GM12872 (cell line): ENCODE measurements at regions not wholly inside any gene's neighbourhood (a gene's known extent, or its start where the extent isn't known, plus 50 kb on each side); places are given as distances from the start of the nearest gene placed in this dataset.

Source experiments
- CTCF ChIP-seq: IDR thresholded peaks from 3 replicates; pipeline ENCODE4 v1.5.1; 2011; ENCODE audit warnings: low read depth, mild to moderate bottlenecking, low read length, moderate library complexity; ENCODE audit not compliant: insufficient read depth

DNA sequence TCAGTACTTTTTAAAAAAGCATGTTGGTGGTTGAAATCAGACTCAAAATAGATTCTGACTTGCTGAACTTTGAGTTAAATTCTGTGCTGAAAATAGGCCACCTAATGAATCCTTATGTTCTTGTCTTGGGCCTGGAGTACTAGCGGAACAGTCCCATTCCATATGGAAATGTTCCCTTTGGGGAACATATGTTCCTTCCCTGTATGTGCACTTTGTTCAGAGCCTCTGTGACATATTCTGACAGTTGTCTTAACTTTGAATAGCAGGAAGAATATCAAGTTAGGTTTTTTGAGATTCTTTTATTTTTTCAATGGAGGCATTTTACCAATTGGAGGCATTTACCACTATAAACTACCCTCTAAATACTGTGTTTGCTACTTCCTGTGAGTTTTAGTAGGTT lies 1667.8 kb downstream of the PLA2G4A start:
- no peak for TF ChIP-seq CTCF

DNA sequence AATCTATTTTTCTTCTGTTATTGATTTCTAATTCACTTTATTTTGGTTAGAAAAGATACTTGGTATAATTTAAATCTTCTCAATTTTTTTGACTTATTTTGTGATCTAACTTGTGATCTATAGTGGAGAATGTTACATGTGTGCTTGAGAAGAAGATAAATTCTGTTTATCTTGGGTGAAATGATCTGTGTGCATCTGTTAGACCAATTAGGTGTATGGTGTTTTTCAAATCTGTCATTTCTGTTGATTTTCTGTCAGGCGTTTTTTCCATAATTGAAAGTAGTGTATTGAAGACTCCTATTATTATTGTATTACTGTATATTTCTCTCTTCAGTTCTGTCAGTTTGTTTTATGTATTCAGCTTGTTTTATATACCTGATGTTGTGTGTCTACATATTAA lies 1668.3 kb downstream of the PLA2G4A start:
- no peak for TF ChIP-seq CTCF

- TF ChIP-seq CTCF: no peak
These were observed 1670.9 kb downstream of the PLA2G4A start for GRCh38 chr1:188499690-188500089.

DNA sequence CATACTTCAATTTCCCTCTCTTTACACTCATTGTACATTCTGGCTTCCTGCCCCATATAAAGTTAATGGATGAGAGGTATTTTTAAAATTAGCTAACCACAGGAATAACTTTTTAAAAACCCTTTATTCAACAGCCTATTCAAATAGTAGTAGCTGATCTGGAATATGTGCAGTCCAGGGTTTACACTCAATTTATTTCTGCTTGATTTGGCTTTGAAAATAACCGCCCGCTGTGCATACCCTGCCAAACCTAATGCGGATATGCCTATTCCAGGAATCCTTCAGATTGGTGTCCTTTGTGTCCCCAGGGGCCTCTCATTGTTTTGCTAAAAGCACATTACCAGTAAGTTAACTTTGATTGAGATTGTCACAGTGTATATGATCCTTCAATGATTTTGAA lies 1686.2 kb downstream of the PLA2G4A start:
- TF ChIP-seq CTCF: no peak

GRCh38 chr1:188517139-188517538 lies 1688.4 kb downstream of the PLA2G4A start:
- TF ChIP-seq CTCF: no peak

DNA sequence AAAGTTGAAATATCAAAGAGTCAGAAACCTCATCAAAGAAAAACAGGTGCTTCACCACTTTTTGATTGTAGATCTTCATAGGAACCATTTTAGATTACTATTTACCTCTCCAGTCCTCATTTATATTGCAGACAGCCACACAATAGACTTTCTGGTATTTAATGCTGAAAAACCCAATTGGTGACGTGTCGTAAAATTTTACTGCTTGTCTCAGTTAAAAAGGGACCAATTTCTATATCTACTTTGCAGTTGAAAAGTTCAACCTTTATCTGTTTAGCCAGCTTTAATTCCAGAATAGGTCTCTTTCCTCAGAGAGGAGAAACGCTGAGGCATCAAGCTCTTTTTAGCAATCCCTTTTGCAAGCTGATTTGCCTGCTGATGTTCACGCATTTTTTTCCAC lies 1722.4 kb downstream of the PLA2G4A start:
- no peak for TF ChIP-seq CTCF

DNA sequence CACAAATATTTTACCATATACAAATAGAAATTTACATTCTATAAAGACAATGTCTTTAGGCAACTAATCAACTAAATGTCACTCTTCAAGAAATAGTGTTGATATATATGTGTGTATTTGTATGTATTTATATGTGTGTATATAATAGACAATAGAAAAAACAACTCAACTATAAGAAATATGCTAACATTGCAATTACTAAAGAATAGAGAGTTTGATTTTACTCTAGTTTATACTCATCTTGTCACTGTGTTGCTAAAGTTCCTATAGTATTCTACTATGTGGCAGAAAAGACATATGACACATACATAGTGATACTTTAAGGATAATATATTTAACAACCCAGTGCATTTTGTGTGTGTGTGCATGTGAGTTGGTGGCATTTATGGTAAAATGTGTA lies 1728.3 kb downstream of the PLA2G4A start:
- no peak for TF ChIP-seq CTCF
